Activated naive CD4-positive, alpha-beta T cell treated with anti-CD3 and anti-CD28 coated beads, Interleukin-2, amount 50 U/mL, for 24 hours (primary cell): ENCODE measurements at regions not wholly inside any gene's neighbourhood (a gene's known extent, or its start where the extent isn't known, plus 50 kb on each side); places are given as distances from the start of the nearest gene placed in this dataset.
"Not testable (repeated sequence)": the region's sequence is repeated elsewhere in the genome, so short reads cannot be mapped to it uniquely, and the experiment has no call there.

ENCODE experiments used
- H3K27ac Mint-ChIP-seq: one replicate; pipeline ENCODE4 v1.8.0; 2021; ENCODE audit warnings: mild to moderate bottlenecking, mixed read lengths
- H3K27me3 Mint-ChIP-seq: one replicate; pipeline ENCODE4 v1.8.0; 2021; ENCODE audit warnings: mixed read lengths
- H3K36me3 Mint-ChIP-seq: one replicate; pipeline ENCODE4 v1.8.0; 2021; ENCODE audit warnings: mixed read lengths
- H3K4me1 Mint-ChIP-seq: one replicate; pipeline ENCODE4 v1.8.0; 2021; ENCODE audit warnings: mixed read lengths
- H3K4me3 Mint-ChIP-seq: one replicate; pipeline ENCODE4 v1.8.0; 2021; ENCODE audit warnings: mild to moderate bottlenecking, mixed read lengths
- H3K9me3 Mint-ChIP-seq: one replicate; pipeline ENCODE4 v1.8.0; 2021; ENCODE audit warnings: mixed read lengths

DNA sequence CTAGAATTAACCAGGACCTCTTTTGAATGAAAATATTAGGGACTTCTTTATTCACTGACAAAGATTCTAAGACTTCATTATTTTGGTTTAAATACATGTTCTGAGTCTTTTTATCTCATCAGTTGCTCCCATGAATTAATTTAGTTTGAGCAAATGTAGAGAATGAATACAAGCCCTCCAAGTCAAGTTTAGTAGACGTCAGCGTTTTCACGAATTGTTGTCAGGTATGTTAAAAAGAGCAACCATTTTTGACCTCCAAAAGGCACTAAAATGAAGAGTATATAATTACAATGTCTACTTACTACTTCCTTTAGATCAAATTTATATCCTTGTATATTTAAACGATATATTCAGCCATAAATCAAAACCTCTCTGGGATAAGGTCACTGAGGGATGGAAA lies 809.3 kb upstream of the CDH6 start:
- Mint-ChIP-seq H3K4me3 (no peak overlapping the region), H3K27me3 (no peaks in the 10 kb centered on the region), H3K36me3 (no peaks in the 10 kb centered on the region), H3K27ac (no peak overlapping the region), H3K4me1 (no peaks in the 10 kb centered on the region), H3K9me3 (peaks cover 16% of the 10 kb centered on the region)

DNA sequence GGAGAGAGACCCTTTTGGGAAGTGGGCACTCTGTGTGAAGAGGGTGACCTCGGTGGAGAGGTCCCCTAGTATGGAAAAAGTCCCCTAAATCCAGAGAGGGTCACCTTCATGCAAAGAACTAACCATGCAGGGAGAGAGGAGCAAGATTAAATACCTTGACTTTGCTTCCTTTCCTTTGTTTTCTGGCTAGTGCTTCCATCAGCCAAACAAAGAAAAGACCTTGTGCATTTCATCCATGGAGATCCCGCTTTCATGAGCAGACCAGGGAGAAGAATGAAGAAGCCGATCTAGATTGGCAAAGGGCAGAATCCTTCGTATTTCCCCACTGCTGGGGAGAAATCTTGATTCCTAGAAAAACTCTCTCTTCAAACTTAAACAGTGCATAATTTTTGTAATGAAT lies 813.3 kb upstream of the CDH6 start:
- H3K4me1 Mint-ChIP-seq = no peaks in the 10 kb centered on the region
- H3K4me3 Mint-ChIP-seq = no peak overlapping the region
- H3K9me3 Mint-ChIP-seq = peaks cover 10% of the 10 kb centered on the region
- H3K36me3 Mint-ChIP-seq = no peaks in the 10 kb centered on the region
- no peaks in the 10 kb centered on the region for H3K27me3 Mint-ChIP-seq
- no peak overlapping the region for H3K27ac Mint-ChIP-seq

DNA sequence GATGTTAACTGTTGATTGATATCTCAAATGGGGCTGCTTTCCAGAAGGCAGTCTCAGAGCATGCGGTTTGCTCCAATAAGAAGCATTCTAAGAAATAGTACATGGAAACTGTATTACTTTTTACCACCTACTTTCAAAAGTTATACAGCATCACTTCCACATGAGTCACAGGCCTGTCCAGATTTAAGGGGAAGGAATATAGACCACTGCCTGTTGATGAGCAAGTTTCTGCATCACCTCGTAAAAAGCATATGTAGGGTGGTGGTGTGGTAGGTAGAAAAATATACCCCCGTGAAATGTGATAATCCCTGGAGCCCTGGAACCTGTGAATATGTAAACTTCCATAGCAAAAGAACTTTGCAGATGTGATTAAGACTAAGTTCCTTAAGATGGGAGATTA lies 816.6 kb upstream of the CDH6 start:
- Mint-ChIP-seq H3K4me3 (no peak overlapping the region), H3K27ac (no peak overlapping the region), H3K27me3 (no peaks in the 10 kb centered on the region), H3K4me1 (no peaks in the 10 kb centered on the region), H3K36me3 (no peaks in the 10 kb centered on the region), H3K9me3 (no peaks in the 10 kb centered on the region)

DNA sequence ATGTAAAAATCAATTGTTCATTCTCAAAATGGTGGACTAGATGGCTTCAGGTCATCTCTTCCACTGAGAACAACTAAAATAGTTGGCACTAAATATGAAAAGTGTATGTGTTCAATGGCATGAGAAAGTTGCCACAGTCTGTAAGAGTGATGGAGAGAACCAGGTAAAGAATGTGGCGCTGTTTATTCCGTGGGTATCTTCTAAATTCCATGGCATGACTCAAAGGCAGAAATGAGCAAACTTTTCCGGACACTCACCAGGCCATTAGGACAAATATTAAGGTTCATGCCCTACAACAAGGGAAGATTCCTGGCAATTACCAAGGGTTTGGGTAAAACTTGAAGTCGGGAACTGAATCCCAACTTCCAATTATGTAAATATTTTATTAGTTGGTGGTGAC lies 825.4 kb upstream of the CDH6 start:
- no peak overlapping the region for H3K27ac Mint-ChIP-seq
- H3K36me3 Mint-ChIP-seq = no peaks in the 10 kb centered on the region
- no peaks in the 10 kb centered on the region for H3K4me1 Mint-ChIP-seq
- H3K27me3 Mint-ChIP-seq = no peaks in the 10 kb centered on the region
- peaks cover 3% of the 10 kb centered on the region for H3K9me3 Mint-ChIP-seq
- H3K4me3 Mint-ChIP-seq = no peak overlapping the region

DNA sequence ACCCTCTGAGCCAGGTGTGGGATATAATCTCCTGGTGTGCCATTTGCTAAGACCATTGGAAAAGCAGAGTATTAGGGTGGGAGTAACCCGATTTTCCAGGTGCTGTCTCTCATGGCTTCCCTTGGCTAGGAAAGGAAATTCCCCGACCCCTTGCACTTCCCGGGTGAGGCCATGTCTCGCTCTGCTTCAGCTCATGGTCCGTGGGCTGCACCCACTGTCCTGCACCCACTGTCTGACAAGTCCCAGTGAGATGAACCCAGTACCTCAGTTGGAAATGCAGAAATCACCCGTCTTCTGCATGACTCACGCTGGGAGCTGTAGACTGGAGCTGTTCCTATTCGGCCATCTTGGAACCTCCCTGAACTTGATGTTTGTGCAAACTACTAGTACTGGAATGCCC lies 828.5 kb upstream of the CDH6 start:
- H3K4me3 Mint-ChIP-seq, H3K27ac Mint-ChIP-seq, H3K4me1 Mint-ChIP-seq, H3K27me3 Mint-ChIP-seq, H3K36me3 Mint-ChIP-seq: not testable (repeated sequence)
- peaks cover 12% of the 10 kb centered on the region for H3K9me3 Mint-ChIP-seq

DNA sequence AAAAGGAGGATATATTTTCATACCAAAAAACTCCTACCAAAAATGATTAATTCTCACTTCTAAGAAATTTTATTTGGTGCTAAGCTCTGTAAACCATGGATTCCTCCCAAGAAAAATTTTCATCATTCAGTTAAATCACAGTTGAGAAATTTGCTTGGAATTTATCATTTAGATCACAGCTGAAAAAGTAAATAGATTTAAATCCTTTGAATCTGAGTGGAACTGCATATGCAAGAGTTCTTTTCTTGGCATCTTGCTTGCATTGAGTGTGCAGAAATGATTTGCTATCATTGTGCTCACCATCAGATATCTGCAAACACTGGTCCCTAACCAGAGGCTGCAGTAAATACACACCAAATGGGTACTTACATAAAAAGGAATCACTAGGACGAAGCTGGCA lies 836.1 kb upstream of the CDH6 start:
- peaks cover 6% of the 10 kb centered on the region for H3K9me3 Mint-ChIP-seq

DNA sequence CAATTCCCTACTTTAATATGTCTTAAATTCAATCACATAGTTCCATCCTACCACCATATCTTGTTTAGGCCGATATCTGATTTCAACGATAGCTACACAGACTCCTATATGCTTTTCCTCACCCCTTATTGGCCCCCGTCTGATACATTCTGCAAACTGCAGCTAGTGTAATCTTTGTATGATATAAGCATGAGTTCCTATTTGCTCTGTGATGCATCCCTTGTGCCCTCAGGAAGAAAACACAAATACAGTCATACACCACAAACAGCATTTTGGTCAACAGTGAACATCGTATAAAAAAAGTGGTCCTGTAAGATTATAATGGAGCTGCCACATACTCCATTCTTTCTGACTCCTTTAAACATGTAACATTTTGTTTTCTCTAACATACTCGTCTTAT lies 837.8 kb upstream of the CDH6 start:
- H3K27me3 Mint-ChIP-seq = no peaks in the 10 kb centered on the region
- H3K4me3 Mint-ChIP-seq = no peak overlapping the region
- no peaks in the 10 kb centered on the region for H3K9me3 Mint-ChIP-seq
- no peaks in the 10 kb centered on the region for H3K4me1 Mint-ChIP-seq
- no peaks in the 10 kb centered on the region for H3K36me3 Mint-ChIP-seq
- no peak overlapping the region for H3K27ac Mint-ChIP-seq

More for the DNA sequence above, 836.1 kb upstream of the CDH6 start:
- H3K4me3 Mint-ChIP-seq = no peak overlapping the region
- no peak overlapping the region for H3K27ac Mint-ChIP-seq
- no peaks in the 10 kb centered on the region for H3K36me3 Mint-ChIP-seq
- H3K4me1 Mint-ChIP-seq = no peaks in the 10 kb centered on the region
- no peaks in the 10 kb centered on the region for H3K27me3 Mint-ChIP-seq

DNA sequence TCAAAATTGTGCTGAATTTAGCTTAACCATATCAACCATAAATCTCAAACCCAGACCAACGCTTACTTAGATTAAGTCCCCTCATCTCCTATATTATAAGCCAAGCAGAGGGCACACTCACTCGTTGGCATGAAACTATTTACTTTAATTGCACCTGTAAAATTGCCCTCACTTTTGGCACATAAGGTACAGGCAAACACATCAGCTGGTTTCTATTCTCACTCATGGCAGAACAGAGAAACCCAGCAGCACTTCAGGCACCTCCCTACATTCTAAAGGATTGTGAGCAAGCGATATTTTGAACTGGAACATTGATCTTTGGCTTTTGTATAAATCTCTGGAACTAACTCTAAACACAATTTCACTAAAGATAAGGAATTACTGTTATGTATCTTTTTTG lies 845.6 kb upstream of the CDH6 start:
- Mint-ChIP-seq H3K9me3 (no peaks in the 10 kb centered on the region), H3K36me3 (no peaks in the 10 kb centered on the region), H3K4me1 (no peaks in the 10 kb centered on the region), H3K27me3 (no peaks in the 10 kb centered on the region), H3K4me3 (no peak overlapping the region), H3K27ac (no peak overlapping the region)

DNA sequence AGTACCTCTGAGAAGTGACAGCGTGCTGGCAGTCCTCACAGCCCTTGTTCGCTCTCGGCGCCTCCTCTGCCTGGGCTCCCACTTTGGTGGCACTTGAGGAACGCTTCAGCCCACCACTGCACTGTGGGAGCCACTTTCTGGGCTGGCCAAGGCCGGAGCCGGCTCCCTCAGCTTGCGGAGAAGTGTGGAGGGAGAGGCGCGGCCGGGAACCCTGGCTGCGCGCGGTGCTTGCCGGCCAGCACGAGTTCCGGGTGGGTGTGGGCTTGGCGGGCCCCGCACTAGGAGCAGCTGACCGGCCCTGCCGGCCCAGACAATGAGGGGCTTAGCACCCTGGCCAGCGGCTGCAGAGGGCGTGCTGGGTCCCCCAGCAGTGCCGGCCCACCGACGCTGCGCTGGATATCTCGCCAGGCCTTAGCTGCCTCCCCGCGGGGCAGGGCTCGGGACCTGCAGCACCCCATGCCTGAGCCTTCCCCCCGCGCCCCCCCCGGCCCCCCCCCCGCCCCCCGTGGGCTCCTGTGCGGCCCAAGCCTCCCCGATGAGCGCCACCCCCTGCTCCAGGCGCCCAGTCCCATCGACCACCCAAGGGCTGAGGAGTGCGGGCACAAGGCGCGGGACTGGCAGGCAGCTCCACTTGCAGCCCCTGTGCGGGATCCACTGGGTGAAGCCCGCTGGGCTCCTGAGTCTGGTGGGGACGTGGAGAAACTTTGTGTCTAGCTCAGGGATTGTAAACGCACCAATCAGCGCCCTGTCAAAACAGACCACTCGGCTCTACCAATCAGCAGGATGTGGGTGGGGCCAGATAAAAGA lies 847.7 kb upstream of the CDH6 start:
- not testable (repeated sequence) for H3K4me3 Mint-ChIP-seq, H3K27ac Mint-ChIP-seq, H3K27me3 Mint-ChIP-seq, H3K4me1 Mint-ChIP-seq, H3K9me3 Mint-ChIP-seq, H3K36me3 Mint-ChIP-seq

DNA sequence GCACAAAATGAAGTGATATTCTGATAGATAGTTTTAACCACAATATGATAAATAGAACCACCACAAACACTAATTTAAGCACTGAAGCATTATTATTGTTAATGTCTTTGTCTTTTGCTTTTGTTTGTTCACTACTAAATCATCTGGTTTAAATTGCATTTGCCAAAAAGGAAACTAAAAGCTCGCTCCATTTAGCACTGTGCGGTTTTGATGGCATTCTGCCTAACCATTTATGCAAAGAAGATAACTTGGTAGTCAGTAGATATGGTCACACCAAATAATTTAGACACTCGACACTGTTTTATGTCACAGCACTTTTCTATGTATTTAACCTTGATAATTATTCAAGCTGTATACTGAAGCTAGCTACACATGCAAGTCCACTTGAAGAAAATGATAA lies 849.8 kb upstream of the CDH6 start:
- no peak overlapping the region for H3K4me3 Mint-ChIP-seq
- no peak overlapping the region for H3K27ac Mint-ChIP-seq
- H3K9me3 Mint-ChIP-seq = no peaks in the 10 kb centered on the region
- H3K4me1 Mint-ChIP-seq = no peaks in the 10 kb centered on the region
- no peaks in the 10 kb centered on the region for H3K27me3 Mint-ChIP-seq
- H3K36me3 Mint-ChIP-seq = no peaks in the 10 kb centered on the region

DNA sequence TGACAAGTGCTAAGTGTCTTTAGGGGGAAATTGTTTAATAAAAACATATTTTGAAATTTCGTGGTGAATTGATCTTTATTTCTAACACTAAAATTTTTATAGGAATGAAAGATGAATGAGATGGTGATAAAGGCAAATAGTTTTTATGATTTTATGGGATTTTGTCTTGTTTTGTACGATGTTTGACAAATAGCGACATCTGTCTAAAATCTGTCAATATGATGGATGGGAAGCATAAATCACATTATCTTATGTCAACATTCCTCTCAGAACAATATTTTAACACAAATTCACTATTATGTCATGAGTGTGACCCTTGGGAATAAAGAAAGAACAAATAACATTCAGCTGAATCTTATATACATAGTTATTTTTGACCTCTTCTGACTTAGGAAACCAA lies 852.0 kb upstream of the CDH6 start:
- Mint-ChIP-seq H3K27me3 (no peaks in the 10 kb centered on the region), H3K4me3 (no peak overlapping the region), H3K4me1 (no peaks in the 10 kb centered on the region), H3K27ac (no peak overlapping the region), H3K36me3 (no peaks in the 10 kb centered on the region), H3K9me3 (no peaks in the 10 kb centered on the region)

DNA sequence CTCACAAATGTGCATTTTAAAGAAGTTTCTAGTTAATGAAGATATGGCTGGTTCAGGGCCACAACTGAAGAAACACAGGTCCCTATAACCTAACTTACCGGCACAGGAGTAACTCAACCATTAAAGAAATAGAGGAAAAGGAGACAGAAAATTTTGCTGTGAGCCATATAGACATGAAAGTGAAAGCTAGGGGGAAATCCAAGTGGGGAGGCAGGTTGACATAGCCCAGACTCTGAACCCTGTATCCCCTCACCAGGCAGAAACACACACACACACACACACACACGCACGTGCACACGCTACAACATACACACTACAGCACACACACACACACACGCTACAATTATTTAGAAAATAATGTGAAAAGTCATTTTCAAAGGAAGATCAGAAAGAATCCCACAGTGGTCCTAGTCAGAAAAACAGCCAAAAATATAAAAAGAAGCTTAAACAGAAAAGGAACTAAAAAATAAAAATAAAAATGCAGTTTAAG lies 856.4 kb upstream of the CDH6 start:
- H3K9me3 Mint-ChIP-seq = no peaks in the 10 kb centered on the region
- no peaks in the 10 kb centered on the region for H3K36me3 Mint-ChIP-seq
- no peaks in the 10 kb centered on the region for H3K27me3 Mint-ChIP-seq
- H3K4me3 Mint-ChIP-seq = no peak overlapping the region
- H3K27ac Mint-ChIP-seq = no peak overlapping the region
- no peaks in the 10 kb centered on the region for H3K4me1 Mint-ChIP-seq

DNA sequence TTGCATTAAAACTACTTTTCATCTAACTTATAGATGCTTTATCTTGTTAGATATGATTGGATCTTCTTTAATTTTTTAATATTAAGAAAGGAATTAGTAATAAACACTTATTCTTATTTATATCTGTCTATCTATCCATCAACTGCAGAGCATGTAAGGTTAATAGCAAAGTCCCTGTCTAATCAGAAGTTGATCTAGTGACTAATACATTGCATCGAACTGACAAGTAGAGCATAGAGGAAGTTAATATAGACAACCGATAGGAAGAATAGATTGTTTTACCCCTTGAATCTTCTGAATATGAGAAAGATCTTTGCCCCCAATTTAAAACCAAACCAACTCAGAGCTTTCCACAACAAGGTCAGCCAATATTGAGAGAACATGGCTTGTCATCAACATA lies 862.0 kb upstream of the CDH6 start:
- Mint-ChIP-seq H3K4me1 (no peaks in the 10 kb centered on the region), H3K4me3 (no peak overlapping the region), H3K36me3 (no peaks in the 10 kb centered on the region), H3K27me3 (no peaks in the 10 kb centered on the region), H3K27ac (no peak overlapping the region), H3K9me3 (peaks cover 4% of the 10 kb centered on the region)

DNA sequence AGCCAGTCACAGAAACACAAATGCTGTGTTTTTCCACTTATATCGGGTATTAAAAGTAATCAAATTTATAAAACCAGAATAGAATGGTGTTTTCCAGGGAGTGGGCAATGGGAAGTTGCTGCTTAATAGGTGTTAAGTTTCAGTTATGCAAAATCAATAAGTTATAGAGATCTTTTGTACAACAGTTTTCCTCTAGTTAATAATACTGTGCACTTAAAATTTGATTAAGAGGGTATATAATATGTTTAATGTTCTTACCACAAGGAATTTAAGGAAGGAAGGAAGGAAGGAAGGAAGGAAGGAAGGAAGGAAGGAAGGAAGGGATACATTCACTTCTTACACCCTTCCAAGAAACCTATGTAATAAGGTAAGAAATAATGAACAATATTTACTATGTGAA lies 867.7 kb upstream of the CDH6 start:
- Mint-ChIP-seq H3K4me3 (no peak overlapping the region), H3K4me1 (no peaks in the 10 kb centered on the region), H3K27ac (no peak overlapping the region)

DNA sequence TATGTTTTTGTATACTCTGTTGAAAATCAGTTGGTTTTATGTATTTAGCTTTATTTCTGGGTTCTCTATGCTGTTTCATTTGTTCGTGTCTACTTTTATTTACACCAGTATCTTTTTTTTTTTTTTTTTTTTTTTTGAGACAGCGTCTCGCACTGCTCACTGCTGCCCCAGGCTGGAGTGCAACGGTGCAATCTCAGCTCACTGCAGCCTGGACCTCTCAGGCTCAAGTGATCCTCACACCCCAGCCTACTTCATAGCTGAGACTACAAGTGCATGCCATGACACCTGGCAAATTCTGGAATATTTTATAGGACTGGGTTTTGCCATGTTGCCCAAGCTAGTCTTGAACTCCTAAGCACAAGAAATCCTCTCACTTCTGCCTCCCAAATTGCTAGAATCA lies 869.4 kb upstream of the CDH6 start:
- no peak overlapping the region for H3K4me3 Mint-ChIP-seq
- H3K9me3 Mint-ChIP-seq = peaks cover 16% of the 10 kb centered on the region
- no peaks in the 10 kb centered on the region for H3K36me3 Mint-ChIP-seq
- H3K27me3 Mint-ChIP-seq = no peaks in the 10 kb centered on the region
- H3K27ac Mint-ChIP-seq = no peak overlapping the region
- no peaks in the 10 kb centered on the region for H3K4me1 Mint-ChIP-seq

More for the DNA sequence above, 867.7 kb upstream of the CDH6 start:
- peaks cover 20% of the 10 kb centered on the region for H3K9me3 Mint-ChIP-seq
- no peaks in the 10 kb centered on the region for H3K27me3 Mint-ChIP-seq
- no peaks in the 10 kb centered on the region for H3K36me3 Mint-ChIP-seq

DNA sequence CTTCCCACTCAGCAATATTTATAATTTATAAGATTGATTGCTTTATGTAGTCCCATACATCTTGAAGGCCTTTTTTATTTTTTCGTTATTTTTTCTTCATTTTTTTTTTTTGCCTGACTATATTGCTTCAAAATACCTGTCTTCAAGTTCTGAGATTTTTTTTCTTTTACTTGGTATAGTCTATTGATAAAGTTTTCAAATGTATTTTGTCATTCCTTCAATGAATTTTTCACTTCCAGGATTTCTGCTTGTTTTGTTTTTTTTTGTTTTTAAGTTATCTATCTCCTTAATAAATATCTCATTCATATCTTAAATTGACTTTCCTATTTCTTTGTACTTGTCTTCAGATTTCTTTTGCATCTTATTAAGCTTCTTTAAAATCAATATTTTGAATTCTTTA lies 905.6 kb upstream of the CDH6 start:
- no peaks in the 10 kb centered on the region for H3K27me3 Mint-ChIP-seq
- H3K4me1 Mint-ChIP-seq = no peaks in the 10 kb centered on the region
- H3K27ac Mint-ChIP-seq = no peak overlapping the region
- H3K36me3 Mint-ChIP-seq = no peaks in the 10 kb centered on the region
- peaks cover 20% of the 10 kb centered on the region for H3K9me3 Mint-ChIP-seq
- H3K4me3 Mint-ChIP-seq = no peak overlapping the region

DNA sequence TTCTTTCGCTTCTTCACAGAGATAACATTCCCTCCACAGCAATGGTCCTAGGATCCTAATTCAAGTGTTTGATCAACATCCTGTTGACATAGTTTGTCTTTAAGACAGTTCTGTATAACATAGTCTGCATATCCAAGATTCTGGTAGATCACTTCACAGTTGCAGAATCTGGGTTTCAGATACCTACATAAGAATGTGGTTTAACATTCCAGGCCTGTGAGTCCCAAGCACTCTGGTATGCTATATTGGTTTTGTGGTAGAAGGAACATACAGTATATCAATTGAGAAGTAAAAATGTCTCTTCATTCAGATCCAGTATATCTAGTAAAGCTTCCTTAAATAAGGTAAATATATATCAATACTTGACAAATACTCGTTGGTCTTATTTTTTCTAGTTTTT lies 914.2 kb upstream of the CDH6 start:
- H3K27me3 Mint-ChIP-seq = no peaks in the 10 kb centered on the region
- H3K4me1 Mint-ChIP-seq = no peaks in the 10 kb centered on the region
- H3K27ac Mint-ChIP-seq = no peak overlapping the region
- H3K36me3 Mint-ChIP-seq = no peaks in the 10 kb centered on the region
- peaks cover 16% of the 10 kb centered on the region for H3K9me3 Mint-ChIP-seq
- H3K4me3 Mint-ChIP-seq = no peak overlapping the region
